ENCODE measurements at regions not wholly inside any gene's neighbourhood (a gene's known extent, or its start where the extent isn't known, plus 50 kb on each side); places are given as distances from the start of the nearest gene placed in this dataset.

DNA sequence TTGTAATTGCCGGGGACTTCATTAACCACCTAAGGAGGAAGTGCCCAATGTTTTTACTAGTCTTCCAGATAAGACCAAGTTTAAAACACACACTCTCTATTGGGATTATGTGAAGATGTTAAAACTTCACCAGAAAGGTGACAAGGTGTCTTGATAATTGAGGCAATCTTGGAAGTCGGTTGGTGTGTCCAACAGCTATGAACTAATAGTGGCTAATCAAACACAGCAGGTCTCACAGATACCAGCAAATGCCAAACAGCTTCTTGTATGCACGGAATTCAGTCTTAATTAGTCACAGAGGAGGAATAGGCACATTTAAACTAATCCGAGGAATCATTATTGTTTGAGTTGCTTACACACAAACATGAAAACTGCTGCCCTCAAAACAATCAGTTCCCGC is 214.5 kb downstream of the SEC61B start:
- Histone ChIP-seq H3F3A (ENCODE audit: low read depth) (no peaks in the 10 kb centered on the region), H3K36me3 (ENCODE audit: insufficient read depth, low read length) (no peaks in the 10 kb centered on the region), H4K20me1 (ENCODE audit: insufficient read depth, low read length, poor library complexity, severe bottlenecking) (no peaks in the 10 kb centered on the region), H2AFZ (ENCODE audit: low read length) (no peak overlapping the region), H3K9me3 (ENCODE audit: insufficient read depth, low read depth, low read length) (no peaks in the 10 kb centered on the region), H3K4me3 (ENCODE audit: low read length, poor library complexity, severe bottlenecking) (no peak overlapping the region), H3K9ac (ENCODE audit: low read depth, low read length, poor library complexity, severe bottlenecking) (no peak overlapping the region), H3K79me2 (ENCODE audit: insufficient read depth, low read length) (no peaks in the 10 kb centered on the region), H3K27me3 (ENCODE audit: insufficient read depth, low read length, poor library complexity, severe bottlenecking) (no peaks in the 10 kb centered on the region), H3K4me1 (ENCODE audit: insufficient read depth, low read length, poor library complexity, severe bottlenecking) (no peaks in the 10 kb centered on the region), H3K9me2 (replicated peaks; ENCODE audit: low read depth, low read length) (no peaks in the 10 kb centered on the region), H3K4me2 (ENCODE audit: low read depth, low read length, poor library complexity, severe bottlenecking) (no peak overlapping the region)
- no peak for TF ChIP-seq EZH2phosphoT487 (IDR thresholded peaks at IDR 0.05; ENCODE audit: borderline replicate concordance)

GRCh38 chr9:99437145-99437544 is 215.1 kb downstream of the SEC61B start:
- H3K9me3 ChIP-seq (ENCODE audit: insufficient read depth, low read depth, low read length), result no peaks in the 10 kb centered on the region
- no peaks in the 10 kb centered on the region for H3K9me2 ChIP-seq (replicated peaks; ENCODE audit: low read depth, low read length)
- H4K20me1 ChIP-seq (ENCODE audit: insufficient read depth, low read length, poor library complexity, severe bottlenecking), result no peaks in the 10 kb centered on the region
- no peaks in the 10 kb centered on the region for H3K27me3 ChIP-seq (ENCODE audit: insufficient read depth, low read length, poor library complexity, severe bottlenecking)
- no peaks in the 10 kb centered on the region for H3K36me3 ChIP-seq (ENCODE audit: insufficient read depth, low read length)
- no peaks in the 10 kb centered on the region for H3K4me1 ChIP-seq (ENCODE audit: insufficient read depth, low read length, poor library complexity, severe bottlenecking)
- TF ChIP-seq, protein P1, sequence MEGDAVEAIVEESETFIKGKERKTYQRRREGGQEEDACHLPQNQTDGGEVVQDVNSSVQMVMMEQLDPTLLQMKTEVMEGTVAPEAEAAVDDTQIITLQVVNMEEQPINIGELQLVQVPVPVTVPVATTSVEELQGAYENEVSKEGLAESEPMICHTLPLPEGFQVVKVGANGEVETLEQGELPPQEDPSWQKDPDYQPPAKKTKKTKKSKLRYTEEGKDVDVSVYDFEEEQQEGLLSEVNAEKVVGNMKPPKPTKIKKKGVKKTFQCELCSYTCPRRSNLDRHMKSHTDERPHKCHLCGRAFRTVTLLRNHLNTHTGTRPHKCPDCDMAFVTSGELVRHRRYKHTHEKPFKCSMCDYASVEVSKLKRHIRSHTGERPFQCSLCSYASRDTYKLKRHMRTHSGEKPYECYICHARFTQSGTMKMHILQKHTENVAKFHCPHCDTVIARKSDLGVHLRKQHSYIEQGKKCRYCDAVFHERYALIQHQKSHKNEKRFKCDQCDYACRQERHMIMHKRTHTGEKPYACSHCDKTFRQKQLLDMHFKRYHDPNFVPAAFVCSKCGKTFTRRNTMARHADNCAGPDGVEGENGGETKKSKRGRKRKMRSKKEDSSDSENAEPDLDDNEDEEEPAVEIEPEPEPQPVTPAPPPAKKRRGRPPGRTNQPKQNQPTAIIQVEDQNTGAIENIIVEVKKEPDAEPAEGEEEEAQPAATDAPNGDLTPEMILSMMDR (conservative IDR thresholded peaks at IDR 0.05; ENCODE audit: low read length), result no peak
- no peak for TF ChIP-seq EZH2phosphoT487 (IDR thresholded peaks at IDR 0.05; ENCODE audit: borderline replicate concordance)
- no peak overlapping the region for H3K9ac ChIP-seq (ENCODE audit: low read depth, low read length, poor library complexity, severe bottlenecking)
- H3K4me3 ChIP-seq (ENCODE audit: low read length, poor library complexity, severe bottlenecking), result no peak overlapping the region
- H3F3A ChIP-seq (ENCODE audit: low read depth), result no peaks in the 10 kb centered on the region
- no peaks in the 10 kb centered on the region for H3K79me2 ChIP-seq (ENCODE audit: insufficient read depth, low read length)
- H3K4me2 ChIP-seq (ENCODE audit: low read depth, low read length, poor library complexity, severe bottlenecking), result no peak overlapping the region
- H2AFZ ChIP-seq (ENCODE audit: low read length), result no peak overlapping the region

- no peaks in the 10 kb centered on the region for H3K79me2 ChIP-seq (ENCODE audit: insufficient read depth, low read length)
- no peaks in the 10 kb centered on the region for H3K36me3 ChIP-seq (ENCODE audit: insufficient read depth, low read length)
- H3K4me1 ChIP-seq (ENCODE audit: insufficient read depth, low read length, poor library complexity, severe bottlenecking), result no peaks in the 10 kb centered on the region
- no peaks in the 10 kb centered on the region for H3K27me3 ChIP-seq (ENCODE audit: insufficient read depth, low read length, poor library complexity, severe bottlenecking)
- H3K4me2 ChIP-seq (ENCODE audit: low read depth, low read length, poor library complexity, severe bottlenecking), result no peak overlapping the region
- H3F3A ChIP-seq (ENCODE audit: low read depth), result no peaks in the 10 kb centered on the region
- H3K4me3 ChIP-seq (ENCODE audit: low read length, poor library complexity, severe bottlenecking), result no peak overlapping the region
- no peaks in the 10 kb centered on the region for H3K9me3 ChIP-seq (ENCODE audit: insufficient read depth, low read depth, low read length)
- TF ChIP-seq, protein P1 (conservative IDR thresholded peaks at IDR 0.05; ENCODE audit: low read length), result no peak
- TF ChIP-seq EZH2phosphoT487 (IDR thresholded peaks at IDR 0.05; ENCODE audit: borderline replicate concordance), result no peak
- H4K20me1 ChIP-seq (ENCODE audit: insufficient read depth, low read length, poor library complexity, severe bottlenecking), result no peaks in the 10 kb centered on the region
- H3K9me2 ChIP-seq (replicated peaks; ENCODE audit: low read depth, low read length), result no peaks in the 10 kb centered on the region
- H3K9ac ChIP-seq (ENCODE audit: low read depth, low read length, poor library complexity, severe bottlenecking), result no peak overlapping the region
- 0 out of 2 replicates have a peak overlapping the region, but pooled peaks have one; percentile 35 for H2AFZ ChIP-seq (ENCODE audit: low read length)
Measured at GRCh38 chr9:99438596-99438995, 216.5 kb downstream of the SEC61B start.

GRCh38 chr9:99441829-99442228 is 219.7 kb downstream of the SEC61B start:
- no peaks in the 10 kb centered on the region for H3K4me1 ChIP-seq (ENCODE audit: insufficient read depth, low read length, poor library complexity, severe bottlenecking)
- no peak overlapping the region for H2AFZ ChIP-seq (ENCODE audit: low read length)
- no peaks in the 10 kb centered on the region for H3F3A ChIP-seq (ENCODE audit: low read depth)
- no peaks in the 10 kb centered on the region for H3K9me3 ChIP-seq (ENCODE audit: insufficient read depth, low read depth, low read length)
- no peaks in the 10 kb centered on the region for H3K27me3 ChIP-seq (ENCODE audit: insufficient read depth, low read length, poor library complexity, severe bottlenecking)
- H3K79me2 ChIP-seq (ENCODE audit: insufficient read depth, low read length), result no peaks in the 10 kb centered on the region
- no peaks in the 10 kb centered on the region for H4K20me1 ChIP-seq (ENCODE audit: insufficient read depth, low read length, poor library complexity, severe bottlenecking)
- H3K9ac ChIP-seq (ENCODE audit: low read depth, low read length, poor library complexity, severe bottlenecking), result no peak overlapping the region
- no peak overlapping the region for H3K4me3 ChIP-seq (ENCODE audit: low read length, poor library complexity, severe bottlenecking)
- no peaks in the 10 kb centered on the region for H3K9me2 ChIP-seq (replicated peaks; ENCODE audit: low read depth, low read length)
- H3K4me2 ChIP-seq (ENCODE audit: low read depth, low read length, poor library complexity, severe bottlenecking), result no peak overlapping the region
- no peaks in the 10 kb centered on the region for H3K36me3 ChIP-seq (ENCODE audit: insufficient read depth, low read length)
- TF ChIP-seq, protein P1 (conservative IDR thresholded peaks at IDR 0.05; ENCODE audit: low read length), result no peak
- no peak for TF ChIP-seq EZH2phosphoT487 (IDR thresholded peaks at IDR 0.05; ENCODE audit: borderline replicate concordance)
